GM18498 (cell line): ENCODE measurements at regions not wholly inside any gene's neighbourhood (a gene's known extent, or its start where the extent isn't known, plus 50 kb on each side); places are given as distances from the start of the nearest gene placed in this dataset.

Experiments
- ATAC-seq: cut with Tn5 transposase; IDR thresholded peaks from one replicate; pipeline ENCODE4 v1.9.1; 2021; ENCODE audit warnings: mild to moderate bottlenecking, moderate library complexity; ENCODE audit not compliant: unreplicated experiment

- no peak for ATAC-seq
Measured at GRCh38 chr10:27451054-27451453, 53.0 kb upstream of the RAB18 start.

- no peak for ATAC-seq
Measured at GRCh38 chr10:27450225-27450624, 53.9 kb upstream of the RAB18 start.

- no peak for ATAC-seq
Measured at GRCh38 chr10:27449571-27449970, 54.5 kb upstream of the RAB18 start.

DNA sequence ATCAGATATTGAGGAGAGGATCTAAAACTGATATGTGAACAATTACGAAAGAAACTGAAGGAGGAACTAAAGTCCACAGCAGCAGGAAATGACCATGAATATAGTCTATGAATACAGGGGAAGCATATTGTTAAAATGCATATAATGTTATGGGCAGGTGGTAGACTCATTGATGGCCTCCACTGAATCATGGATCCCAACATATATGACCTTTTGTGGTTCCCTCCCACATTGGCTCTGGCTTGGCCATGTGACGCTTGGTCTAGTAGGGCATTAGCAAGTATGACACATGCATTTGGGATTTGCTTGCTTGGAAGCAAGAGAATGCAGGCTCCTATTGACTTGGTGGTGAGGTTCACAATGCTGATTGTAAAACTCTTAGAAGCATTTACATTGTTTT lies 55.2 kb upstream of the RAB18 start:
- no peak for ATAC-seq

DNA sequence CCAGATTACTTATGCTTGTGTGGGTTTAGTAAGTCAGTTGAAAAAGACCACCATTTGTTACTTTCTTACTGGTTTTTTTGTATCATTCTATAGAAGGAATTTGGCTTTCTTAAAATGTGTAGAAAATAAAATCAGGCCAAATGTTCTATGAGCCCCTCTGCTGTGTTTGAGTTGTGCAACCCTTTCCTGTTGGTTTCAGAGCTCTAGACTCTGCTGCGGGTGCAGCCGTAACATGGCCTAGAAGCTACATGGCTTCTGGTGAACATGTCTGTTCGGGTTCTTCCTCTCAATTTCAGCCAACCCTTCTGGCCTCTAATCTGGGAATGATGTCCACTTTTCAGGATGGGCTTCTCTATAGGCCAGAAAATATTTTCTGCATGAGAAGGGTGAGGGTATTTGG lies 56.6 kb upstream of the RAB18 start:
- ATAC-seq = no peak

- no peak for ATAC-seq
Measured at GRCh38 chr10:27446091-27446918, 57.8 kb upstream of the RAB18 start.

DNA sequence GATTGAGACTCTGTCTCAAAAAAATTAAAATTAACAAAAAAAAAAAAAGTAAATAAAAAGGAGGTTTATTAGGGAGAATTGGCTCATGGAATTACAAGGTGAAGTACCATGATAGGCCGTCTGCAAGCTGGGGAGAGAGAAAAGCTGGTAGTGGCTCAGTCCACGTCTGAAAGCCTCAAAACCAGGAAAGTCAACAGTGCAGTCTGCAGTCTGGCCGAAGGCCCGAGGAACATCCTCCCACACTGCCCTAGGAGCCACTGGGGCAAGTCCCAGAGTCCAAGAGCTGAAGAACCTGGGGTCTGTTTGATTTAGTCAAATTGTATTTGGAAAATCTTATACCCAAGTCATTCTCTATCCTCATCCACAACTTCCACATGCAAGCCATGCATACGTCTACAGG lies 59.0 kb upstream of the RAB18 start:
- ATAC-seq = no peak

DNA sequence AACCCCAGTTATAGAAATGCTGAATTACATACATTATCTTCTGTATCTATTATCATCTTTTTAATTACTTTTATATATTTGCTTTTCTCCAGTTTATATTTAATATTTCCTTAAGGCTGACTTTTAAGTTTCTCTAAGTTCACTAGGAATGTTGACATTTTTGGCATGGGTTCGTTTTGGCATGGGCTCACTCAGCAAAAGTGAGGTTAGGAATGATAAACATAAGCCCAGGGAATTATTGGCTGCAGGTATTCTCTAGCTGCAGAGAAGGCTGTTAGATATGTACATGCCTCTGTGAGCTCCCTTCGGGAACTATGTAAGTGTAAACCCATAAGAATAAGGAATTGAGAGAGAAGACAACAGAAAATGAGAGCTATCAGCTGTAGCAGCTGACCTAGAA lies 63.6 kb upstream of the RAB18 start:
- no peak for ATAC-seq

DNA sequence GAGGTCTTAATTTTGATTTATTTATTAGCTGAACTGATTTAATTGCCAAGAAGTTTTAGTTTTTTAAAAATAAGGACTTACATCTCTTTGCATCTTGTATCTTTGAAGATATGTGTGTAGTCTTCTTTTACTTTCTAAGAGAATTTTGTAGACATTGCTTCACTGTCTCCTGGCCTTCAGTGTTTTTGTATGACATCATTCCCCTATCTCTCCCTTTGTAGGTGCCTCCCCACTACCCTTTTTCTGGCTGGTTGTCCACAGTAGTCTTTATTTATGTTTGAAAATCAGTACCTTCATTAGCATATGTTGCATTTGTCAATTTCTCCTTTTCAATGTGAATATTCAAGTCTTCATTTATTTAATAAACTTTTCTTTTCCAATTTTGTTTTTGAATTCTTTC lies 64.1 kb upstream of the RAB18 start:
- ATAC-seq = no peak

DNA sequence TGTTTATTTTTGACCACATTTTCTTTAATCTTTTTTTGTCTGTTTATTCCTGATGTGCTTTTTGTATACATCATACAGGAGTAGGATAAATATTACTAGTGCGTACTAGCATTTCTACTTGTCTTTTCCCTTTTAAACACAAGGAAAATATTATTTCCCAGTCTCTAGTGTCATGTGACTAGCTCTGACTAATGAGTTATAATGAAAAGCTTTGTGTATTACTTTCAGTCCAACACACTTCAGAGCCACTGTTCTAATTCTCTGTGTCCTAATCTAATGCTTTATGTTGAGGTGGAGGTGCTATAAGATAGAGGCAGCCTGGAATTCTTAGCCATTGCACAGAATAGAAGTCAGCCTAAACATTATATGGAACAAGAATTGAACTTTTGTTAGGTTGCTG lies 65.0 kb upstream of the RAB18 start:
- no peak for ATAC-seq

- ATAC-seq = no peak
Measured at GRCh38 chr10:27437775-27438174, 66.3 kb upstream of the RAB18 start.

DNA sequence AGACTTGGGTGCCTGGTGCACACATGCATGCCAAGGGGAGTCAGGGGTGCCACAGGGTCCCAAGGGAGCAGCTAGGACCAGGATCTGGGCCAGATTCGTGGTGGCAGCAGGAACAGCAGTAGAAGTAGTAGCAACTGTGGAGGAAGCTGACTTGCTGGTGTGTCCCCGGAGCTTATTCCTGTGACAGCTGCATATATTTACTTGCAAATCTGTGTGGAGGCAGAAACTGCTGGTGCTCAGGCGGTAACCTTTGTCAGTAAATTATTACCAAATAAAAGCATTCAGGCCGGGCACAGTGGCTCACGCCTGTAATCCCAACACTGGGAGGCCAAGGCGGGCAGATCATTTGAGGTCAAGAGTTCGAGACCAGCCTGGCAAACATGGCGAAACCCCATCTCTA lies 67.4 kb upstream of the RAB18 start:
- no peak for ATAC-seq

DNA sequence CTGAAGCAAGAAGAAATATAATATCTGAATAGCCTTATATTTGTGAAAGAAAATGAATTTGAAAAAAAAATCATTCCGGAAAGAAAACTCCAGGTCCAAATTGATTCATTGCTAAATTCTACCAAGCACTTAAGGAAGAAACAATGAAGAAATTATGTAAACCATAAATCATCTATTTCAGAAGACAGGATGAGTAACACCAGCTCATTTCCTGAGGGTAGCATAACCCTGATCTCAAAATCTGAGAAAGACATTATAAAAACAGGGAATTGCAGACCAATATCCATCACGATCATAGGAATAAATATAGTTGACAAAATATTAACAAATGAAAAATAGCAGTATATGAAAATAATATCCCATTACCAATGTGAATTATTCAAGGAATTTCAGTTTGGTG lies 70.1 kb upstream of the RAB18 start:
- ATAC-seq = no peak

- no peak for ATAC-seq
Measured at GRCh38 chr10:27426948-27427467, 77.1 kb upstream of the RAB18 start.

DNA sequence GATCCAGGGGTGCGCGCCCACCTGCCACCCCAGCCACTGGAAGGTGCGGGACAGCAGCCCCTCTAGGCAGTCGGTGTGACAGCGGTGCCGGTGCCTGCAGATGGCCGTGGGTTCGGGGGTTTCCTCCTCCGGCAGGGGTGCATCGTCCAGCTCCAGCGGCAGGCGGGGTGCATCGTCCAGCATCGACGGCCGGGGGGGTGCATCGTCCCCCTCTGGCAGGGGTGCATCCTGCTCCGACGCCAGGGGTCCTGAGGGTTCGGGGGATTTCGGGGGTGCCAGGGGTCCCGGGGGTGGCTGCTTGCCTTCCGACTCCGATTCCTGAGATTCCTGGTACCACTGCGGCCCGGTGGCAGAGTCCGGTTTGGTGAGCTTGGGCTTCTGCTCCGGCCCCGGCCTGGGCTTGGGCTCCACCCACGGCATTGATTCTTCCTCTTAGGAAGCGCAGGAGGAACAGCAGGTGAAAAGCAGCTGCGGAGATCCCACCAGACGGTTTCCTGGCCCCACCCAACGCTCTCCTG lies 90.2 kb upstream of the RAB18 start:
- ATAC-seq = no peak

- no peak for ATAC-seq
Measured at GRCh38 chr10:27413387-27413786, 90.7 kb upstream of the RAB18 start.

DNA sequence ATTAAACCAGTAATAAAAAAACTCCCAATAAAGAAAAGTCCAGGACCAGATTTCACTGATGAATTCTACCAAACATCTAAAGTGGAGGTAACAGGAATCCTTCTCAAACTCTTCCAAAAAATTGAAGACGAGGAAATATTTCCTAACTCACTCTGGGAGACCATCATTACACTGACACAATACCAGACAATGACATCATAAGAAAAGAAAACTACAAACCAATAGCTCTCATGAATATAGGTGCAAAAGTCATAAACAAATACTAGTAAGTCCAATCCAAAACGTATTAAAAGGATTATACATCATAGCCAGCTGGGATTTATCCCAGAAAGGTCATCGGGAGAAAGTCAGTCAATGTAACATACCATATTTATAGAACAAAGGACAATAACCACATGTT lies 94.0 kb upstream of the RAB18 start:
- no peak for ATAC-seq

DNA sequence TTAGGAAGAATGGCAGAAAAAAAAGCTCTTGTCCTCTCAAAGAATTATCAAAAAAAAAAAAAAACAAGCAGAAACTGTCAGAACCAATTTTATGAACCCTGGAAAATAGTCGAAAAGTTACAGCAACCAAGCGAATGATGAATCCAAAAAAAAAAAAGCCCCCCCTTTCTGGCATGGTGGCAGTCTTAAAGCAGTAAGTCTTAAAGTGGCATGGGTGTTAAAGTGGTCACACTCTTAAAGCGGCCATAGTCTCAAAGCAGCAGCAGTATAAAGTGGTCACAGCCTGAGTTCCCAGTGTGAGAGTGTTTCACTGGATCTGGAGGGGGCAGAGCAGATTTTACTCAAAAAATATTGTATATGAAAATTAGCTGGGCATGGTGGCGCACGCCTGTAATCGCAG lies 96.8 kb upstream of the RAB18 start:
- no peak for ATAC-seq

- no peak for ATAC-seq
Measured at GRCh38 chr10:27399871-27400270, 104.2 kb upstream of the RAB18 start.

DNA sequence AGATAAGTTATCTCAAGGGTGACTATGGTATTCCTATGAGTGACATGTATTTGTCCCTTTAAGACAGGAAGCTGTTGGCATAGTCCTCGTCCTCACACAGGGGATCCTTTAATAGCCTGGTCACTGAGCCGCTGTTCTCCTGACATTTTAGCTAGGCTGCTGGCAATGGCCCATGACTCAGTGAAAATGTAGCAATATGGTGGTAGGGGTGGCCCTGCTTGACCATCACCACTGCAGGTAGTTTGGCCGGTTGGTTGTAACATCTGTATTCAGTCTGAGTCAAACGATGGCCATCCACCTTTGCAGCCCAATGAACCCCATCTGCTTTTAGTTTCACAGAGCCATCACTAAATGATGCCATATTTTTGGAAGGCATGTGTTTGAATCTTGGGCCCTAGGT lies 110.1 kb upstream of the RAB18 start:
- no peak for ATAC-seq

- ATAC-seq = no peak
Measured at GRCh38 chr10:27392606-27393005, 111.5 kb upstream of the RAB18 start.

- no peak for ATAC-seq
Measured at GRCh38 chr10:27391916-27392315, 112.2 kb upstream of the RAB18 start.

DNA sequence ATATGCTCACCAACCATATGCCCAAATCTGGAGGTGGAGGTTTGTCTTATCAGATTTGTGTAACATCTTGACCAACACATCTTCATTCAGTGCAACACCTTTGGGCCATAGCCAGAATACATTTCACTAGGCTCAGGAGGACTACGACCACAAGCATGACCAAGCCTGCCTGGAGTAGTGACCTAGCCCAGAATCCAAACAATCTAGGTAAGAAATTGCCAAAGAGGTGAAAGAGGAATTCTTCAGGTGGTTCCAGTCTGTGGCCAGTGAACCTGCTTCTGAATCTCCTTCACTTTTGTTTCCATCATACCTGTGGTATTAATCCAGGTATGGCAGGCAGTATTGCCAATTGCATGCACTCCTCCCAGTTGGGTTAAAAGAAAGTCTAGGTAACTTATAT lies 112.8 kb upstream of the RAB18 start:
- no peak for ATAC-seq
